Memory B cell (primary cell): ENCODE measurements at regions not wholly inside any gene's neighbourhood (a gene's known extent, or its start where the extent isn't known, plus 50 kb on each side); places are given as distances from the start of the nearest gene placed in this dataset.

Source experiments
- ATAC-seq: fragments of 150-1000 bp; cut with Tn5 transposase; 2 replicates; pipeline ENCODE4 v1.10.0; 2021; ENCODE audit warnings: low read depth, mild to moderate bottlenecking, moderate library complexity
- DNase-seq, 2 donors: peaks; one replicate each; pipeline ENCODE4 v3.0.0; 2022; ENCODE audit warnings: low spot score in 2 of 2
- H3K27ac Mint-ChIP-seq: one replicate; pipeline ENCODE4 v1.8.0; 2022; ENCODE audit warnings: mild to moderate bottlenecking, moderate library complexity, mixed read lengths
- H3K27me3 Mint-ChIP-seq: one replicate; pipeline ENCODE4 v1.8.0; 2022; ENCODE audit warnings: mixed read lengths
- H3K36me3 Mint-ChIP-seq: one replicate; pipeline ENCODE4 v1.8.0; 2022; ENCODE audit warnings: mild to moderate bottlenecking, mixed read lengths
- H3K4me1 Mint-ChIP-seq: one replicate; pipeline ENCODE4 v1.8.0; 2022; ENCODE audit warnings: mixed read lengths
- H3K4me3 Mint-ChIP-seq: one replicate; pipeline ENCODE4 v1.8.0; 2022; ENCODE audit warnings: mild to moderate bottlenecking, moderate library complexity, mixed read lengths
- H3K9me3 Mint-ChIP-seq: one replicate; pipeline ENCODE4 v1.8.0; 2022; ENCODE audit warnings: mixed read lengths

- Mint-ChIP-seq H3K27ac (no peak overlapping the region), H3K36me3 (no peaks in the 10 kb centered on the region), H3K4me1 (no peaks in the 10 kb centered on the region), H3K4me3 (no peak overlapping the region), H3K9me3 (peaks cover 16% of the 10 kb centered on the region), H3K27me3 (no peaks in the 10 kb centered on the region)
- DNase-seq (no peak), ATAC-seq (no peak)
Observed at GRCh38 chr14:101201535-101202151, 298.1 kb upstream of the RTL1 start.

GRCh38 chr14:101202627-101203404 lies 299.3 kb upstream of the RTL1 start:
- H3K9me3 Mint-ChIP-seq, result peaks cover 19% of the 10 kb centered on the region
- peaks cover 2% of the 10 kb centered on the region for H3K36me3 Mint-ChIP-seq
- no peaks in the 10 kb centered on the region for H3K27me3 Mint-ChIP-seq
- no peaks in the 10 kb centered on the region for H3K4me1 Mint-ChIP-seq
- DNase-seq (no peak), ATAC-seq (no peak)
- H3K4me3 Mint-ChIP-seq, result no peak overlapping the region
- H3K27ac Mint-ChIP-seq, result no peak overlapping the region

- Mint-ChIP-seq H3K36me3 (peaks cover 4% of the 10 kb centered on the region), H3K27ac (no peak overlapping the region), H3K4me3 (no peak overlapping the region), H3K27me3 (no peaks in the 10 kb centered on the region), H3K9me3 (peaks cover 30% of the 10 kb centered on the region), H3K4me1 (no peaks in the 10 kb centered on the region)
- ATAC-seq (no peak), DNase-seq (no peak)
Observed at GRCh38 chr14:101206556-101206955, 303.0 kb upstream of the RTL1 start.

- no peak for DNase-seq
- Mint-ChIP-seq H3K9me3 (peaks cover 32% of the 10 kb centered on the region), H3K4me1 (no peaks in the 10 kb centered on the region), H3K27me3 (no peaks in the 10 kb centered on the region), H3K27ac (no peak overlapping the region), H3K4me3 (no peak overlapping the region), H3K36me3 (peaks cover 4% of the 10 kb centered on the region)
- no peak for ATAC-seq
Observed at GRCh38 chr14:101207041-101207440, 303.5 kb upstream of the RTL1 start.

GRCh38 chr14:101207897-101208296 lies 304.4 kb upstream of the RTL1 start:
- H3K4me3 Mint-ChIP-seq, result no peak overlapping the region
- peaks cover 34% of the 10 kb centered on the region for H3K9me3 Mint-ChIP-seq
- ATAC-seq, result no peak
- peaks cover 4% of the 10 kb centered on the region for H3K36me3 Mint-ChIP-seq
- no peaks in the 10 kb centered on the region for H3K4me1 Mint-ChIP-seq
- H3K27me3 Mint-ChIP-seq, result no peaks in the 10 kb centered on the region
- H3K27ac Mint-ChIP-seq, result no peak overlapping the region
- DNase-seq, result no peak

GRCh38 chr14:101209594-101209993 lies 306.1 kb upstream of the RTL1 start:
- H3K4me1 Mint-ChIP-seq, result no peaks in the 10 kb centered on the region
- H3K27me3 Mint-ChIP-seq, result no peaks in the 10 kb centered on the region
- peaks cover 4% of the 10 kb centered on the region for H3K36me3 Mint-ChIP-seq
- DNase-seq, result no peak
- H3K9me3 Mint-ChIP-seq, result peaks cover 29% of the 10 kb centered on the region
- no peak overlapping the region for H3K4me3 Mint-ChIP-seq
- H3K27ac Mint-ChIP-seq, result no peak overlapping the region
- ATAC-seq, result no peak

GRCh38 chr14:101215266-101215665 lies 311.7 kb upstream of the RTL1 start:
- H3K27me3 Mint-ChIP-seq, result no peaks in the 10 kb centered on the region
- no peak overlapping the region for H3K27ac Mint-ChIP-seq
- no peak for DNase-seq
- no peak overlapping the region for H3K4me3 Mint-ChIP-seq
- no peaks in the 10 kb centered on the region for H3K36me3 Mint-ChIP-seq
- ATAC-seq, result no peak
- H3K4me1 Mint-ChIP-seq, result no peaks in the 10 kb centered on the region
- H3K9me3 Mint-ChIP-seq, result peaks cover 14% of the 10 kb centered on the region

- no peaks in the 10 kb centered on the region for H3K4me1 Mint-ChIP-seq
- peaks cover 2% of the 10 kb centered on the region for H3K27me3 Mint-ChIP-seq
- ATAC-seq (no peak), DNase-seq (no peak)
- no peaks in the 10 kb centered on the region for H3K36me3 Mint-ChIP-seq
- peaks cover 12% of the 10 kb centered on the region for H3K9me3 Mint-ChIP-seq
- no peak overlapping the region for H3K27ac Mint-ChIP-seq
- H3K4me3 Mint-ChIP-seq, result no peak overlapping the region
Observed at GRCh38 chr14:101215927-101216326, 312.4 kb upstream of the RTL1 start.

- no peaks in the 10 kb centered on the region for H3K4me1 Mint-ChIP-seq
- no peak overlapping the region for H3K4me3 Mint-ChIP-seq
- ATAC-seq (no peak), DNase-seq (no peak)
- H3K9me3 Mint-ChIP-seq, result peaks cover 13% of the 10 kb centered on the region
- H3K27me3 Mint-ChIP-seq, result peaks cover 4% of the 10 kb centered on the region
- no peaks in the 10 kb centered on the region for H3K36me3 Mint-ChIP-seq
- no peak overlapping the region for H3K27ac Mint-ChIP-seq
Observed at GRCh38 chr14:101216366-101217079, 313.0 kb upstream of the RTL1 start.

GRCh38 chr14:101217080-101217463 lies 313.6 kb upstream of the RTL1 start:
- H3K36me3 Mint-ChIP-seq, result no peaks in the 10 kb centered on the region
- ATAC-seq (no peak), DNase-seq (no peak)
- peaks cover 4% of the 10 kb centered on the region for H3K27me3 Mint-ChIP-seq
- H3K27ac Mint-ChIP-seq, result no peak overlapping the region
- H3K4me1 Mint-ChIP-seq, result no peaks in the 10 kb centered on the region
- H3K4me3 Mint-ChIP-seq, result no peak overlapping the region
- peaks cover 11% of the 10 kb centered on the region for H3K9me3 Mint-ChIP-seq

- peaks cover 4% of the 10 kb centered on the region for H3K27me3 Mint-ChIP-seq
- H3K9me3 Mint-ChIP-seq, result peaks cover 9% of the 10 kb centered on the region
- H3K36me3 Mint-ChIP-seq, result no peaks in the 10 kb centered on the region
- DNase-seq (no peak), ATAC-seq (no peak)
- H3K4me3 Mint-ChIP-seq, result no peak overlapping the region
- no peaks in the 10 kb centered on the region for H3K4me1 Mint-ChIP-seq
- no peak overlapping the region for H3K27ac Mint-ChIP-seq
Observed at GRCh38 chr14:101217616-101218371, 314.3 kb upstream of the RTL1 start.

GRCh38 chr14:101219896-101220703 lies 316.6 kb upstream of the RTL1 start:
- Mint-ChIP-seq H3K4me3 (no peak overlapping the region), H3K9me3 (peaks cover 6% of the 10 kb centered on the region), H3K4me1 (no peaks in the 10 kb centered on the region), H3K36me3 (no peaks in the 10 kb centered on the region), H3K27me3 (peaks cover 4% of the 10 kb centered on the region), H3K27ac (no peak overlapping the region)
- DNase-seq (no peak), ATAC-seq (no peak)

GRCh38 chr14:101220921-101221510 lies 317.5 kb upstream of the RTL1 start:
- H3K27ac Mint-ChIP-seq, result no peak overlapping the region
- H3K36me3 Mint-ChIP-seq, result no peaks in the 10 kb centered on the region
- DNase-seq, result no peak
- no peak for ATAC-seq
- H3K9me3 Mint-ChIP-seq, result peaks cover 6% of the 10 kb centered on the region
- no peak overlapping the region for H3K4me3 Mint-ChIP-seq
- H3K27me3 Mint-ChIP-seq, result peaks cover 4% of the 10 kb centered on the region
- no peaks in the 10 kb centered on the region for H3K4me1 Mint-ChIP-seq
